HEK293 (cell line): ENCODE measurements at regions not wholly inside any gene's neighbourhood (a gene's known extent, or its start where the extent isn't known, plus 50 kb on each side); places are given as distances from the start of the nearest gene placed in this dataset.

ENCODE experiments used
- CTCF ChIA-PET: fragments of 350-600 bp; formaldehyde crosslinking; extraction: SDS; loops from one replicate; lab custom pipeline; 2021; ENCODE audit warnings: antibody characterized with exemption; lab: Yijun Ruan, JAX
- POLR2A ChIA-PET: fragments of 300-600 bp; formaldehyde crosslinking; extraction: SDS; loops from one replicate; lab custom pipeline; 2020; ENCODE audit warnings: antibody characterized with exemption, inconsistent platforms; lab: Yijun Ruan, JAX
- H3K27ac ChIP-seq: fragments of 200-500 bp; sonication (Bioruptor generic); 2 replicates; pipeline ENCODE4 v1.5.1; 2014; ENCODE audit warnings: low read depth, low read length, control low read depth, inconsistent platforms; ENCODE audit errors: extremely low read depth
- H3K36me3 ChIP-seq, 2 experiments: fragments of 200-500 bp in 1 of 2; sonication (Bioruptor generic) in 1 of 2; 1 replicate in 1 of 2; 2 replicates in 1 of 2; pipeline ENCODE4 v1.5.1; 2014 to 2017; ENCODE audit warnings: inconsistent platforms in 2 of 2, low read length in 2 of 2; ENCODE audit not compliant: control insufficient read depth in 2 of 2, insufficient read depth in 1 of 2
- H3K4me1 ChIP-seq: fragments of 200-500 bp; sonication (Bioruptor generic); 2 replicates; pipeline ENCODE4 v1.5.1; 2014; ENCODE audit warnings: mild to moderate bottlenecking, low read length, inconsistent platforms; ENCODE audit not compliant: control insufficient read depth, insufficient read depth
- H3K4me3 ChIP-seq: 2 replicates; pipeline ENCODE4 v1.5.1; 2011; ENCODE audit warnings: low read depth, mild to moderate bottlenecking, control low read depth, low read length, moderate library complexity
- H3K9me3 ChIP-seq: fragments of 200-500 bp; sonication (Bioruptor generic); 2 replicates; pipeline ENCODE4 v1.5.1; 2014; ENCODE audit warnings: low read depth, low read length, inconsistent platforms; ENCODE audit not compliant: control insufficient read depth, insufficient read depth
- KLF16 ChIP-seq: fragments of 450-650 bp; formaldehyde crosslinking; IDR thresholded peaks from 2 replicates; pipeline ENCODE4 v1.5.1; 2017; ENCODE audit warnings: missing biosample characterization, missing genetic modification characterization
- KLF17 ChIP-seq: fragments of 450-650 bp; formaldehyde crosslinking; IDR thresholded peaks from 2 replicates; pipeline ENCODE4 v1.5.1; 2016; ENCODE audit warnings: missing biosample characterization, missing genetic modification characterization
- KLF8 ChIP-seq: fragments of 450-650 bp; formaldehyde crosslinking; IDR thresholded peaks from 2 replicates; pipeline ENCODE4 v1.5.1; 2016; ENCODE audit warnings: missing biosample characterization, missing genetic modification characterization
- MYNN ChIP-seq: fragments of 450-650 bp; formaldehyde crosslinking; IDR thresholded peaks from 2 replicates; pipeline ENCODE4 v1.5.1; 2016; ENCODE audit warnings: missing biosample characterization, missing genetic modification characterization, borderline replicate concordance
- REST ChIP-seq: fragments of 450-650 bp; formaldehyde crosslinking; IDR thresholded peaks from 2 replicates; pipeline ENCODE4 v1.5.1; 2016; ENCODE audit warnings: missing biosample characterization, missing genetic modification characterization
- SP7 ChIP-seq: fragments of 450-650 bp; formaldehyde crosslinking; IDR thresholded peaks from 2 replicates; pipeline ENCODE4 v1.5.1; 2016; ENCODE audit warnings: missing biosample characterization, missing genetic modification characterization
- YY1 ChIP-seq: fragments of 450-650 bp; formaldehyde crosslinking; IDR thresholded peaks from 2 replicates; pipeline ENCODE4 v1.5.1; 2018; ENCODE audit warnings: missing biosample characterization, missing genetic modification characterization
- ZBTB48 ChIP-seq: fragments of 450-650 bp; formaldehyde crosslinking; IDR thresholded peaks from 2 replicates; pipeline ENCODE4 v1.5.1; 2016; ENCODE audit warnings: missing biosample characterization, missing genetic modification characterization
- ZNF10 ChIP-seq: fragments of 450-650 bp; formaldehyde crosslinking; IDR thresholded peaks from 2 replicates; pipeline ENCODE4 v1.5.1; 2017; ENCODE audit warnings: missing biosample characterization, missing genetic modification characterization
- ZNF121 ChIP-seq: fragments of 450-650 bp; formaldehyde crosslinking; IDR thresholded peaks from 2 replicates; pipeline ENCODE4 v1.5.1; 2016; ENCODE audit warnings: missing biosample characterization, missing genetic modification characterization
- ZNF184 ChIP-seq: fragments of 450-650 bp; IDR thresholded peaks from 2 replicates; pipeline ENCODE4 v1.5.1; 2018; ENCODE audit warnings: missing biosample characterization, mild to moderate bottlenecking, missing genetic modification characterization
- ZNF248 ChIP-seq: fragments of 450-650 bp; formaldehyde crosslinking; IDR thresholded peaks from 2 replicates; pipeline ENCODE4 v1.5.1; 2017; ENCODE audit warnings: missing biosample characterization, missing genetic modification characterization
- ZNF433 ChIP-seq: fragments of 450-650 bp; formaldehyde crosslinking; IDR thresholded peaks from 2 replicates; pipeline ENCODE4 v1.5.1; 2016; ENCODE audit warnings: missing biosample characterization, missing genetic modification characterization, low read depth
- ZNF488 ChIP-seq: fragments of 450-650 bp; formaldehyde crosslinking; IDR thresholded peaks from 2 replicates; pipeline ENCODE4 v1.5.1; 2016; ENCODE audit warnings: missing biosample characterization, missing genetic modification characterization
- ZNF560 ChIP-seq: fragments of 450-650 bp; formaldehyde crosslinking; IDR thresholded peaks from 2 replicates; pipeline ENCODE4 v1.5.1; 2017; ENCODE audit warnings: missing biosample characterization, missing genetic modification characterization, borderline replicate concordance
- ZNF596 ChIP-seq: fragments of 450-650 bp; IDR thresholded peaks from 2 replicates; pipeline ENCODE4 v1.5.0; 2018; ENCODE audit warnings: missing biosample characterization, mild to moderate bottlenecking, missing genetic modification characterization, moderate library complexity
- ZNF768 ChIP-seq: fragments of 450-650 bp; formaldehyde crosslinking; IDR thresholded peaks from 2 replicates; pipeline ENCODE4 v1.5.1; 2018; ENCODE audit warnings: missing biosample characterization, mild to moderate bottlenecking, missing genetic modification characterization
- ZNF777 ChIP-seq: fragments of 450-650 bp; formaldehyde crosslinking; IDR thresholded peaks from 2 replicates; pipeline ENCODE4 v1.5.1; 2017; ENCODE audit warnings: missing biosample characterization, missing genetic modification characterization, borderline replicate concordance
- ZNF791 ChIP-seq: fragments of 450-650 bp; formaldehyde crosslinking; IDR thresholded peaks from 2 replicates; pipeline ENCODE4 v1.5.1; 2016; ENCODE audit warnings: missing biosample characterization, missing genetic modification characterization
- ZSCAN5A ChIP-seq: fragments of 450-650 bp; formaldehyde crosslinking; IDR thresholded peaks from 2 replicates; pipeline ENCODE4 v1.5.1; 2016; ENCODE audit warnings: missing biosample characterization, missing genetic modification characterization
- TF ChIP-seq, protein P1 (sequence below): fragments of 450-650 bp; formaldehyde crosslinking; IDR thresholded peaks from 2 replicates; pipeline ENCODE4 v1.5.1; 2017; ENCODE audit warnings: missing biosample characterization, mild to moderate bottlenecking, missing genetic modification characterization, moderate library complexity
- TF ChIP-seq, protein P2 (sequence below): fragments of 450-650 bp; formaldehyde crosslinking; conservative IDR thresholded peaks from 2 replicates; pipeline ENCODE4 v1.5.1; 2016; ENCODE audit warnings: low read depth, missing biosample characterization, missing genetic modification characterization

DNA sequence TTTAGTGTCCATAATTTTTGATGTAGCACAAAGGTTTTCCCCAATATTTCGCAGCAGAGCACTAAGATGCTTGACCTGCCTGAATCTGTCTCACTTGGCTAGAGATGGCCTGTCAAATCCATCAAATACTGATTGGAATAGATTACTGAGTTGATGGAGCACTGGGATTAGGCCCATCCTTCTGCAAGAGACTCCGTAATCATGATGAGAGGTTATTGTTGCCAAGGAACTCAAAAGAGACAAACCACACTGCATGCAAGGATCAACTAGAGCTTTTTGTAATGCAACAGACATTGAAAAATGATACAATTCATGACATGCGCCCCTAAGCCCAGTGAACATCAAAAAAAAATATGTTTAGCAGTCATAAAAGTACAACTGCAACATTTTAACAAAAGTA, 585.3 kb upstream of the GRAMD2B start (continued):
- TF ChIP-seq KLF8 (no peak), YY1 (tag by site-specific recombination) (no peak), ZNF10 (no peak), ZNF184 (tag by site-specific recombination) (no peak)

DNA sequence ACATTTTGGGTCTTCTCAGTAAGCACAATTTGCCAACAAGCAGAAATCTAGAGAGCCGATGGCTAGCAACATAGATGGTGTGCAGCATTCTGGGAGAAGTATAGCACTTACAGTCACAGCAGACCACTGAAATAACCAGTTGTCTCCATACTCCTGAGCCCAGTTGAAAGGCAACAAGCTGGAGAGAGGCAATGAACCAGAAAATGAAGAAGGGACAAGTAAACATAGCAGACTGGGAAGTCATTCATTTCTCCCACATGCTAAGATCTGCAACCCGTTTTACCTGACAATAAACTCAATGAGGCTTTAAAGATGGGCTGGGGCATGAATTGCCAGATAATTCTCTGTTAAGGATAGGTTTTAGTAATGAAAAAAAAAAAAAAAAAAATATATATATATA, 575.6 kb upstream of the GRAMD2B start:
- Histone ChIP-seq H3K9me3 (no peaks in the 10 kb centered on the region), H3K4me3 (no peak overlapping the region), H3K27ac (no peak overlapping the region), H3K4me1 (no peaks in the 10 kb centered on the region), H3K36me3 (no peaks in the 10 kb centered on the region)
- no peak for TF ChIP-seq ZNF433
- TF ChIP-seq ZNF777 (tag by site-specific recombination) = no peak
- no peak for TF ChIP-seq KLF16
- TF ChIP-seq REST (tag by site-specific recombination) = no peak
- TF ChIP-seq ZNF791 (tag by site-specific recombination) = no peak
- TF ChIP-seq ZNF560 (tag by site-specific recombination) = no peak
- no peak for TF ChIP-seq ZNF248 (tag by site-specific recombination)
- TF ChIP-seq ZNF121 (tag by site-specific recombination) = no peak
- no peak for TF ChIP-seq ZNF596 (tag by site-specific recombination)
- TF ChIP-seq, protein P1, sequence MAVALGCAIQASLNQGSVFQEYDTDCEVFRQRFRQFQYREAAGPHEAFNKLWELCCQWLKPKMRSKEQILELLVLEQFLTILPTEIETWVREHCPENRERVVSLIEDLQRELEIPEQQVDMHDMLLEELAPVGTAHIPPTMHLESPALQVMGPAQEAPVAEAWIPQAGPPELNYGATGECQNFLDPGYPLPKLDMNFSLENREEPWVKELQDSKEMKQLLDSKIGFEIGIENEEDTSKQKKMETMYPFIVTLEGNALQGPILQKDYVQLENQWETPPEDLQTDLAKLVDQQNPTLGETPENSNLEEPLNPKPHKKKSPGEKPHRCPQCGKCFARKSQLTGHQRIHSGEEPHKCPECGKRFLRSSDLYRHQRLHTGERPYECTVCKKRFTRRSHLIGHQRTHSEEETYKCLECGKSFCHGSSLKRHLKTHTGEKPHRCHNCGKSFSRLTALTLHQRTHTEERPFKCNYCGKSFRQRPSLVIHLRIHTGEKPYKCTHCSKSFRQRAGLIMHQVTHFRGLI (tag by site-specific recombination) = no peak
- no peak for TF ChIP-seq ZBTB48 (tag by site-specific recombination)
- TF ChIP-seq KLF8 = no peak
- TF ChIP-seq ZSCAN5A (tag by site-specific recombination) = no peak
- no peak for TF ChIP-seq KLF17 (tag by site-specific recombination)
- no peak for TF ChIP-seq MYNN (tag by site-specific recombination)
- no peak for TF ChIP-seq ZNF488
- no peak for TF ChIP-seq ZNF768 (tag by site-specific recombination)
- TF ChIP-seq, protein P2, sequence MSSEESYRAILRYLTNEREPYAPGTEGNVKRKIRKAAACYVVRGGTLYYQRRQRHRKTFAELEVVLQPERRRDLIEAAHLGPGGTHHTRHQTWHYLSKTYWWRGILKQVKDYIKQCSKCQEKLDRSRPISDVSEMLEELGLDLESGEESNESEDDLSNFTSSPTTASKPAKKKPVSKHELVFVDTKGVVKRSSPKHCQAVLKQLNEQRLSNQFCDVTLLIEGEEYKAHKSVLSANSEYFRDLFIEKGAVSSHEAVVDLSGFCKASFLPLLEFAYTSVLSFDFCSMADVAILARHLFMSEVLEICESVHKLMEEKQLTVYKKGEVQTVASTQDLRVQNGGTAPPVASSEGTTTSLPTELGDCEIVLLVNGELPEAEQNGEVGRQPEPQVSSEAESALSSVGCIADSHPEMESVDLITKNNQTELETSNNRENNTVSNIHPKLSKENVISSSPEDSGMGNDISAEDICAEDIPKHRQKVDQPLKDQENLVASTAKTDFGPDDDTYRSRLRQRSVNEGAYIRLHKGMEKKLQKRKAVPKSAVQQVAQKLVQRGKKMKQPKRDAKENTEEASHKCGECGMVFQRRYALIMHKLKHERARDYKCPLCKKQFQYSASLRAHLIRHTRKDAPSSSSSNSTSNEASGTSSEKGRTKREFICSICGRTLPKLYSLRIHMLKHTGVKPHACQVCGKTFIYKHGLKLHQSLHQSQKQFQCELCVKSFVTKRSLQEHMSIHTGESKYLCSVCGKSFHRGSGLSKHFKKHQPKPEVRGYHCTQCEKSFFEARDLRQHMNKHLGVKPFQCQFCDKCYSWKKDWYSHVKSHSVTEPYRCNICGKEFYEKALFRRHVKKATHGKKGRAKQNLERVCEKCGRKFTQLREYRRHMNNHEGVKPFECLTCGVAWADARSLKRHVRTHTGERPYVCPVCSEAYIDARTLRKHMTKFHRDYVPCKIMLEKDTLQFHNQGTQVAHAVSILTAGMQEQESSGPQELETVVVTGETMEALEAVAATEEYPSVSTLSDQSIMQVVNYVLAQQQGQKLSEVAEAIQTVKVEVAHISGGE (tag by site-specific recombination) = no peak
- no peak for TF ChIP-seq SP7 (tag by site-specific recombination)
- ChIA-PET CTCF (no interaction called here), POLR2A (no interaction called here)
